ENCODE measurements at regions not wholly inside any gene's neighbourhood (a gene's known extent, or its start where the extent isn't known, plus 50 kb on each side); places are given as distances from the start of the nearest gene placed in this dataset.

DNA sequence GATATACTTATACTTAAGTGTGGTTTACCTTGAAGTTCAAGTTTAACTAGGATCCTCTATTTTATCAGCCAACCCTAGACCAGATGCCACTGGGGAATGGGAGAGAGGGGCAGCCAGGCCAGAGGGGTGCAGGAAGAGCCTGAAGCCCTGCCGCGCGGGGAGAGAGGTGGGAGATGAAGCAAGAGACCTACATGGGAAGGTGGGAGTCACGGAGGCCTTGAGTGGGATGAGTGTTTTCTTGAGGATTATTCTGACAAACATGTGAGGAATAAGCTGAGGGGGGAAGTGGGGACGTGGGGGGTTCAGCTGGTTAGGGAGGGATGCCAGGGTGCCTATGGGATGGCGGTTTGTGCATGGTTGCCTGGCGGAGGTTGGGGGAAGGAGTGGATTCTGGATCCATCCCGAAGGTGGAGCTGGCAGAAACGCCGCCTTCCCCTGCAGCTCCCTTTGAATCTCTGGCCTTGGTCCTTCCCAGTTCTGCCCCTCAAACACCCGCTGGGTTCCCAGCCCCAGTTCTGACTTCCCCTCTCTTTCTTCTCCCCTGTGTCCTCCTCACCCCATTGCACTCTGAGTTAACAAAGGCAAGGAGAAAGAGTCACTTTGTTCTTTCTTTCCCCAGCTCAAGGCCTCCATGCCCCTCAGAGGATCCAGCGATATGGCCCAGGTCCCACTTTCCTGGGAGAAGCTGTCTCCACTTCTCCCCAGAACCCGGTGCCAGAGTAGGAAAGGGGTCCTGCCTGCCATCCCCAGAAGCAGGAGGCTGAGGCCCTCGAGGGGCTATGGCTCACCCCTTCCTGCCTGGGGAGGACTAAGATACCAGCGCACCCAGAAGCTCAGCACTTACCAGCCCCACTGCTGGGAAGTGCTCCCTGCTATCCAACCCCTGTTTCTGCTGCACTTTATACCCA lies 274.2 kb downstream of the UACA start:
- DNase-seq = no peak

DNA sequence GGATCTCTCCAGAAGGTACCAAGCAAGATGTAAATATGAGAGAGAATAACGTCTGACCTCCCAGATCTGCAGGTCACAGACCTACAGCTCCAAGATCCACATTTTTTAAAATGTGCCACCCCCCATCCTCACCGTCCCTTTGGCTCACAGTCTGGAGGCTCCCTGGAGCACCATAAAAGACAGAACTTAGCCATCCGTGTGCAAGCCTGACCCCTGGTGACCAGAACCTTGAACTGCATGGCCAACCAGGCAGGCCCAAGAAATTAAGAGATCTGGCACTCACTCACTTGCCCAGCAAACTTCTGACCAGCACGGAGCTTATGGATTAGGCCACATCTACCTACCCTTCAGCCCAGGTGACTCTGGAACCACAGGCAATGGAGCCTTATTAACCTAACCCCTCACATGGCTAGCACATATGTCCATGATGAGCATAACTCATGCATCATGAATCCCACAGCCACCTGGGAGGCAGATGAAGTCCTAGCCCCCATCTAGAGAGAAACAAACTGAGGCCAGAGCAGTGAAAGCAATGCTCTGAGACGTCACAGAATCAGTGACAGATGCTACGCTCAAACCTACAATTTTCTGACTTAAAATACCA lies 275.3 kb downstream of the UACA start:
- DNase-seq = peak; percentile 71

DNA sequence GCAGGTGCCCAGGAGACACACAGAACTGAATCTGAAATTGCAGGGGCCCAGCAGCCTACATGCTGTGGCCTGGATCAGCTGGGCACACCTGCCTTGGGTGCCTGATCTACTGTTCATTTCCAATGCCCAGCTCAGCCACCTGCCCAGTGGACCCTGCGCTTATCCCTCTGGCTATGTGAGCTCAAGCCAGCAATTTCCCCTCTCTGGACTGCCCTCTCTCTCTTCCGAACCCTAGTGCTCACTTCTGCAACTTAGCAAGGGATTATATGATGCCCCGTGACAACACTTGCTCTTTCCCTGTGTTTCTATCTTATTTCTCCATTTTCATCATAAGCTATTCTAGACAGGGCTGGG lies 276.0 kb downstream of the UACA start:
- DNase-seq = no peak

DNA sequence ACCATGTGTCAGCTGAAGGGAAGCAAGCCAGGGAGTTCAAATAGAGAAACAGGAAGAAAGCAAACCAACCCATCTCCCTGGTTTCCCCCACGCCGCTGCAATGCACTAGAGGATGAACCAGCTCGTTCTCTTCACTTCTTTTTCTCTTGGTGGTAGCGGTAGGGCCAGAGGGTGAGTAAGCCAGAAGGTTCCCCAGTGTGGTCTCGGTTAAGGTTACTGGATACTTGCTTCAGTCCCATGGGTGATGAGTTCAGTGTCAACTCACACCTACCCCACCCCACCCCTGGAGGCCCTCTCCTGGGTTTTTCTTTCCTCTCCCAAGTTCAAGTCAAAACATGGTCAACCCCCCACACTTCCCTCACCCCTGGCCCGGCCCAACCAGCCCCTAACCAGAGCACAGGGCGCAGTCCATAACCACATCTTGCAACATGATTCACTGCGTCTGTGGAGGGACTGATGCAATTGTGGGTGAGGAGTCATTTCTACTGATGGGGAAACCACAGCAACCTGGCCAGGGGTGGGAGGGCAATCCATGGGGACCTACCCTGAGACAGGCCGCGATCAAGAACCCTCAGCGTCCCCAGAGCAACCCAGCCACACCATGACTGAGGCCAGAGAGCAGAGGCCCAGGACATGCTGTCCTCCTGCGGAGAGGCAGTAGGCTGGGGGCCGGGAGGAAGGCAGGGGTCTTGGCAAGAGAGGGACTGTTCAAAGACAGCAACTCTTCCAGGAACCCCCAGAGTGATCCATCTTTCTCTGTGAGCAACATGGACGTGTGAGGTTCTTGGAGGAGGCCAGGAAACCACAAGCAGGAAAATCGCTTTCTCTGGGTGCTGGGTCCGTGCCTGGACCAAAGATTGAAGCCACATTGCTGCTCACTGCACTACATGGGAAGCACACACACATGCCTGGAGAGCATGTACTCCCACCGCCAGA lies 276.6 kb downstream of the UACA start:
- DNase-seq = peak; percentile 98

DNA sequence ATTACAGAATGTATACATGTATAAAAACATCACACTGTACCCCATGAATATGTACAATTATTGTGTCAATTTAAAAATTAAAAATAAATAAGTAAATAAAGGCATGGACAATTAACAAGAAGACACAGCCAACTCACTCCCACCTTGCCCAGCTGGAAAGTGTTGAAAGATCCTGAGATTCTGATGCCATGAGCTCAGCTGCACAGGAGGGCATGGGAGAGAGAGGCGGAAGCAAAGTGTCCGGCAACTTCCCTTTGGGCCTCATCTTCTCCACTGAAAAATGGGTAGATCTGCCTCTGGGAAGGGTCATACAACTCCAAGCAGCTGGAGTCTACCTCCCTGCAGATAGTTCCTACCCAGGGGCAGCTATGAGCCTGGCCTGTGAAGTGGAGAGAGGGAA lies 277.3 kb downstream of the UACA start:
- no peak for DNase-seq

DNA sequence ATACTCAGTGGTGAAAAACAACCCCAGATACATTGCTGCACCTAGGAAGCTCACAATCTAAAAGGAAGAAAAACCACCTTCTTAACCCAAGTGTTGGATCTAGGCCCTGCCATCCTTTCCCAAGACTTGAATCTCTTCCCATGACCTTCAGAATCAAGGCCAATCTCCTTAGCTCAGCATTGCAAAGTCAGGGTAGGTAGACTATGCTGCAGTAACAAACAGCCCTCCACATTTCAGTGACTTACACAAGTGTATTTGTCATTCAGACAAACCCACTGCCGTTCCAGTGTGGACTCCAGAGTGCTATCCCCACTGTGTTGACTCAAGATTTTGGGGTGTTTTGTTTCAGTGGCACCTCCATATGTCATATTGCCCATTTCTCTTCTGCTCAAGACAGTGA lies 278.4 kb downstream of the UACA start:
- no peak for DNase-seq

DNA sequence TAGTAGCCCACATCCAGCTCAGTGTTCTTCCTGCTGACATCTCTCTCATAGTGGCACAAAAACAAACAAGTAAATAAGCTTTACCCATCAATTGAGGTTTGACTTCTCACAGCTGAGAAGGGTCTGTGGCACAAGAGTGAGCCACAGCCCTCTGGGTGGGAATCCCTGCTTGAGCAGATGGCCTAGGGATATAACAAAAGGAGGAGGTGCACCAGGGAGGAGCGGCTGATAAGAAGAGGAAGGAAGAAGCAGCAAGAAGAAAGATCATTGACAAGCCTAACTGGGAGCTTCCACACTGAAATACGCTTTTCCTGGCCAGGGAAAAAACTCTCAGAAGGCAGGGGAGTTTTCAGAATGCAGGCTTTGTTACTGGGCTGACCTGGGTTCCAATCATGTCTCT lies 279.8 kb downstream of the UACA start:
- no peak for DNase-seq

DNA sequence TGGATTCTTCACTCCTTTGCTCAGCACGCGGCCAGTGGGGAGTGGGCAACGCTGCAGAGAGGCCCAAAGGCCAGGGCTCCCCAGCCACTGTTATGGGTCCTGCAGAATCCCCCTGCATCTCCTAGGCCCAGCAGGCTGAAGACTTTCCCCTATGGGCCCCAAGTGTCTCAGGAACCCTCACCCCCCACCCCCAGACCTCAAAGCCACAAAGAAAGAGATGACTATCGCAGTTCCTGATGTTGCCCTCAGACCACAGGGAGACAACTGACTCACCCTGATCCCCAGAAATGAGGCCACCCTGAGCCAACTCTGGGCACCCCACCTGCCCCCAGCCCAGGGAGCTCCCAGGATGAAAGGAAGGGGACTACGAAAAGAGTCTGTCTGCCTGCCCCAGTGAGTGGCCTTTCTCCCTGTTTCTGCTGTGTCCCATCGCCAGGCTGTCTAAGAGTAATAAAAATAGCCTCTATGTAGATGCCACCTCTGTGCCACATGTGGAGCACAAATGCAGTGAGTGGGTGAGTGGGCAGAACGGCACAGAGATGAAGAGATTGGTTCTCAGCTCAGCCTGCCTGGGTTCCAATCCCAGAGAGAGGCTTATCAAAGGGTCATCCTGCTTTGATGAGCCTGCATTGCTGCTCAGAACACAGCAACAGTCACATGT lies 283.0 kb downstream of the UACA start:
- no peak for DNase-seq

DNA sequence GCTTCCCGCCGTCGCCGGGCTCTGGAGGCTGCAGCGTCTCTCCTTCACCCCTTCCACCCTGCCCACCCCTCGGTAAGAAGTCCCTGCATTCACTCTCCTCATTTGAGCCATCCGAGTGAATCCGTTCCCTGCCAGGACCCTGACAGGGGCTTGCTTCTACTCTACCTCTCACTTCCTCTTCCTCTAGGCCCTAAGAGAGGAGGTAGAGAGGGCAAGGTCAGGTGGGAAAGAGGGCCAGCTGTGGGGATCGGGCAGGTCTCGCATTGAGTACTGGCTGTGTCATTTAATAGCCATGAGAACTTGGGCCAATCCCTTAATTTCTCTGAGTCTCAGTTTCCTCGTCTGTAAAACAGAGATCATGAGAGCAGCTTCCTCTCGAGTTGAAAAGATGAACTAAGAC lies 283.6 kb downstream of the UACA start:
- DNase-seq = no peak

DNA sequence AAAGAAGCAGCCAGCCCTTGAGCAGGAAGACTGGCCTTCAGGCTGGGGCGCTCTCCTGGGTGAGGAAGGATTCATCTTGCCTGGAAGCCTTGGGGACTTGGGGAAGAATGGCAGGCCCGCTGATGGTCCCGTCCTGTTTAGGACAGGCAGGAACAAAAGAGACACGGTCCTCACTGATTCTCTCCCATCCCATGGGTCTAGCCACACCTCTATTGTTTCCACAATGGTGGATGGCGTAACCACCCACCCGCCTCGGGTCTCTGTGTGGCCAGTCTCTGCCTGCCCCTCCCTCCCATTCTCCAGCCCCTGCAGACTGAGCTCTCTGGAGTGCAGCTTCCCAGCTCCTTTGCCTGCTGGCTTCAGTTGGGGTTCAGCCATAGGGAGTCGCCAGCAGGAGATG lies 284.3 kb downstream of the UACA start:
- DNase-seq = no peak

DNA sequence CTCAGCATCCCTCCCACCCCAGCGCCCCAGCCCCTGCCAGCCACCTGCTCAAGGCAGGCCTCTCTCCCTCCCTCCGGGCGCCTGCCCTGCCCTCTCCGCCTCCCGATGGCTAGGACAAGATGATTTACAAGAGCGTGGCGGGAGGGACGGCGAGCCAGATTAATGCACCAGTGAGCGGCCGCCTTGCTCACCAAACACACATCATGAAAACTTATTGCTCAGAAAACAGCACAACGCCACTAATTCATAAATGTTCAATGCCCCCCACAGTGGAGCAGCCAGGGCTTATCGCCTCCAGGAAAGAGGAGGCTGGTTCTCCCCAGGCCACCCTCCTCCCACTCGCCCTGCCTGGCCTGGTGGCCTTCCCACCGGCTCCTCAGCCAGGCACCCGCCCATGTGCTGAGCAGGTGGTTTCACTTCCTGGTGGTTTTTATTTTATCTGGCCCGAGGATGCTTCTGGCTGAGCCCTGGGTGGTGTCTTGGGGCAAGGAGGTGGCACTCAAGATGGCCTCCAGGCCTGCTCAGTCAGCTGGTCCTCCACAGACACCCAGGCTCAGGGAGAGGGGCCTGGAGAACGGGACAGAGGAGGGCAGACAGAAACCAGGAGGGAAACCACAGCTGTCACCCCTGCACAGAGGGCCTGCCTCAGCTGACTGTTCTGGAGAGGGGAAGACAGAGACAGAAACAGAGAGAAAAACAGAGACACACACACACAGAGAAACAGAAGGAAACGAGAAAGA lies 284.9 kb downstream of the UACA start:
- DNase-seq = no peak

DNA sequence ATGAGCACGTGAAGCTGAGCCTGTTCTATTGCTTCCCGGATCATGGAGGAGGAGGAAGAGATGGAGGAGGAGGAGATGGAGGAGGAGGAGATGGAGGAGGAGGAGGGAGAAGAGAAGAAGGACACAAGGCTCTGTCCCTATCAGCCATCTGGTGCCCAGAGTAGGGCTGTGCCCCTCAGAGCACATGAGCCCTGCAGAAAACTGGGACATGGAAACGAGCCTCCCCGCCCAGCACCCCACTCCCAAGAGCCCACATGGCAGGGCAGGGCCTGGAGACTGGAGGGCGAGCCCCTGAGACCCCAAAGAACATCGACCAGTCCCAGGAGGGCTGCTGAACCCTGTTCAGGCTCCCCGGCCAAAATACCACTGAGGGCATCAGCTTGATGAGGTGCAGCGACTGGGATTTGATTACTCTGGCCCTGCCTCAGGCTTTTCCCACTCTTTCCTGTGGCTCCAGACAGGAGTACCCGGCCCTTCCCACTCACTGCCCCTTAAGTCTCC lies 285.6 kb downstream of the UACA start:
- DNase-seq = no peak

DNA sequence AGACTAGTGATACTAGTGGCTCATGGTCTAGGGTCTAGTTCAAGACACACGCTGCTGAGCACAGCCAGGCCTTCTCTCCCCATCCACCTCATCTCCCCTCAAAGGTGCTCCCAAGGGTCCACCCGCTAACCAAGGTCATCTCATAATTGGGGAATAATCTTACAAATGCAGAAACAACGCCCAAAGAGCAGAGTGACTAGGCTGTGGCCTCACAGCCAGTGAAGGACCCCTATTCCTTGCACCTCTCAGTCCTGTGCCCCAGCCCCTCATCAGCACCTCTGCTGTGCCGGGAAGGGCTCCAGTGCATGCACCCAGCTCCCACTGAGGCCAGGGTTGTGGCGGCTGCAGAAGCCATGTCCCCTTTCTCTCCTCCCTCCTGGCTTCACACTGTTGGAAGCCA lies 286.9 kb downstream of the UACA start:
- no peak for DNase-seq

DNA sequence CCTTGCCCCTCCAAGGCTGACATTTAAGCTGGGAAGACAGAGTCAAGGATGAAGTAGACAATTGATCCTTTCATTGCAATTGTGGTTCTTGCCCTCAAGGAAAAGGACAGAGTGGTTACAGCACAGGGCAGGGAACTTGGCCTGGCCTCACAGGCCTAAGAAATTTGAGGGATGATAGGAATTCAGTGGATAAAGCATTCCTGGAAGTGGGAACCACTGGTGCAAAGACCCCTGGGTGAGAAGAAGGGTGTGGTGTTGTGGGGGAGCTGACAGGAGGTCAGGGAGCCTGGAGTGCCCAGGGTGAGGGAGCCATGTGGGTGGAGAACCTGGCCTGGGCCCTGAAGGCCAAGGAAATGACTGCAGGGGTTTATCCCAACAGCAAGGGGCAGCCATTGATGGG lies 287.4 kb downstream of the UACA start:
- no peak for DNase-seq

DNA sequence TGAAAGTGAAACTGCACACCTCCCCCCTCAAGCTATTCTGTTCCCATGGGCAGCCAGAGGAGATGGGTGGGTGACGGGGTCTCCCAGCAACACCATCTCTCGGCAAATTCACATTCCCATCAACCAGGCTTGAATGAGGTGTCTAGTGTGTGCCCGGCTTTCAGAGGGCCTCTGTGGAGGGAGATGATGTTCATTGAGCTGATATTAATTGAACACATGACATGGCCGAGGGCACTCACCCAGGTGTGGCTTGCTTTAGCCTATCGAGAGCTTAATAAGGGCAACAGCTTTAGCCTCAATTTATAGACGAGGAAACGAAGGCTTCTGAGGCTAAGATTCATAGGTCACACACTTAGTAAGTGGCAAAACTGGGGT lies 288.0 kb downstream of the UACA start:
- no peak for DNase-seq

DNA sequence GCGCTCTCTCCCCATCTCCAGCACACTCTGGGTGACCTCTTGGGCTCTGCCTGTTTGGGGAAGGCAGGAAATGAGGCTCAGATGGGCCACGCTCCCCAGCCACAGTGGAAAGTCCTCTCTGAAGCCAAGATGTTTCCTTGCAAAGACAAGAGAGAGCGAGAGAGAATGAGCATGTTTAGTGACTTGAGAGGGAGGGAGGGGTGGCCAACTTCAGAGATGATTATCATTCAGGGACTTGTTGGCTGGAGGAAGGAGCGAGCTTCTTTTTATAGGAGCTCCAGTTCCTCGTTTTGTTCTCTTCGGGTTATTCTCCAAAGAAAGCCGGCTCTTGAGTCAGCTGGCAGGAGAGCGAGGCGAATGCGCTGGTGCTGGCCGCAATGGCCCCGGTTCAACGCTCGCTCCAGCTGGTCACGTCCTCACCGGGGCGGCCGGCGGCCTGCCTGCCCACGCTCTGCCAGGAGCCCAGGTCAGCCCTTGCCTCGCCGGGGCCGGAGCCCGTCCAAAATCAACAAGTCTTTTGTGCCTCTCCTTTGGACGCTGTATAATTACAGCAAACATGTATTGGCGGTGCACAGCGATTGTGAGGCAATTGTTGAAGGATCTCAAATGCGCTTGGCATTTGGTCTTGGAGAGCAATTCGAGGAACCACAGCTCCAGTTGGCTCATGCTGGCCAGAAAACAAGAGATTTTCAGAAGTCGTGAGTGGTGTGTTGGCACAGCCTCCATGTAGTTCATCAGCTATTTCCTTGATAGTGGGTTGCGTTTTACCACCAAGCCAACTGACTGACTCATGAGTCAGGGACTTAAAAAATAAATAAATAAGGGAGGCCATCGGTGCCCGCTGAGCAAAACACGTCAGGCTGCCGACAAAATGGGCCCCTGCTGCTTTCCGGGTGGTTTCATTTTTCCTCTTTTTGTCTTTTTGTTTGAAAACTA lies 288.6 kb downstream of the UACA start:
- DNase-seq = peak; percentile 73

DNA sequence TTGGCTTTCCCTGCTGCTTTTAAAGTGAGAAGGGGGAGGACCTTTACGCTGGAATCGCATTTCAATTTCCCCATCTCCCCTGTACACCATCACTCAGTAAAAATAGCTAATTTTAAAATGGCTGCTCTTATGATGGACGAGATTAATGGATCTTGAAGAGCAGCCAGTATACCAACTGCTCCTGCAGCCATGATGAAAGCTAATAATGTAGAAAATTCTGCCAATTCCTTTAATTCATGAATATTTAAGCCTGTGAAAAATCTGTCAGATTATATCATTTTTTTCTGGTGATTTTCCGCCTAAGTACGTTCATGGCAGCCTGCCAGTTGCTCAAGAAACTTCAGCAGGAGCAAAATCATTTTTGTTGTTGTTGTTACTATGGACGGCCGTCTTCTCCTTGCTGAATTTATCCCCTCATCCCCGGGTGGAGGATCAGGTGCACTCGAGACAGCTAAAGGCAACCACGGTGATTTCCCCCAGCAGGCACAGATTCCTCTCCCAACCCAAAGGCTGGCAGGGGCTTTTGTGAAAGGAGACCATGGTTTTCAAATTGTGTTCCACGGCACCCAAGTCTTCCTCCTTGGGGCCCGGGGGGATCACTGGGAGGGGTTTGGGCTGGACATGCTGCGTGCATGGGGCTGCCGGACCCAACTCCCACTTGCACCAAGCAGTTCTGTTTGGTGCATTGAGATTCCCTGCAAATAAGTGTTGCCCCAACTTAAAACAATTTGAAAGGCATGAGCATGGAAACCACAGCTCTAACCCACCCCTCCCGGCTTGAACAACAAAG lies 289.6 kb downstream of the UACA start:
- DNase-seq = peak; percentile 34

DNA sequence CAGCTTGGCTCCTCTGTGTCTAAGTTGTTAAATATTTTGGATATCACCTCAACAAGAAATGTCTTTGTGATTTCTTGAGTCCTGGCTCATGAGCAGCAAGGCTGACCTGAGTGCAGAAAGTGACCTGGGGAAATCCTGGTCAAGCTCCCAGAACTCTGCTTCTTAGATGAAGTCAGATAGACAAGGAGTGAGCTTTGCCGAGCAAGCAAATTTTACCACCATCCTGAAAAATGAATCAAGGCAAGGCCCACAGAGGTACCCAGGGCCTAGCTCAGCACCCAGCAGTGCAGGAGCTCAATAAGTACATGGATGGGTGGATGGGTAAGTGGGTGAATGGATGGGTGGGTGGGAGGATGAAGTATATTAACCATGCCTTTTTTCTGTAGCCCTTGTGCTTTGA lies 291.8 kb downstream of the UACA start:
- no peak for DNase-seq

DNA sequence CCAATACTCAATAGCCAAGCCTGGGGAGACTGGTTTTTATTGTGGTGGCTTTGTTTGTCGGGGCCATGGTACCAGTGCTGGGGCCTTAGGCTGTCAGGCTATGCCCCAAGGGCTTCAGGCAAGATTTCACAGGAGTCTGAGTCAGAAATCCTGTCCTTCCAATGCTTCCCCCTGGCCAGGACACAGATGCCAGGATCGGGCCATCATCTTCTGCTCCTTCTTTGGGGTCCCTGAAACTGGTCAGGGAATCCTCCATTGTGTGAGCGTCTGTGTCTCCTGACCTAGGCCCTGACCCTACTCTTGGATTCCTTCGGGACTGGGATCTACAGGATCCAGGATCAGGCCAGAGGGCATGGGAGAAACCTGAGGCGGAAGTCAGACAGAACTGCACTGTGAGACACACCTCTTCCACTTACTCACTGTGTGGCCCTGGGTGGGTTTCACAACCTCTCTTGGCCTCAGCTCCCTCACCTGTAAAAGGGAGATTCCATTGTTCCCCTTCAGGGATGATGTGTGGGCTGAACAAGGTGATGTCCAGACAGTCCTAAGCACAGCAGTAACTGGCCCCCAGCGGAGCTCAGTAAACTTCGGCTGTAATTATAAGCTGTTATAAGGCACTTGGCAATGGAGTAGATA lies 292.7 kb downstream of the UACA start:
- DNase-seq = no peak
